GM21619 (cell line): ENCODE measurements at regions not wholly inside any gene's neighbourhood (a gene's known extent, or its start where the extent isn't known, plus 50 kb on each side); places are given as distances from the start of the nearest gene placed in this dataset.

ENCODE experiments used
- ATAC-seq: cut with Tn5 transposase; IDR thresholded peaks from one replicate; pipeline ENCODE4 v1.9.1; 2021; ENCODE audit not compliant: unreplicated experiment

DNA sequence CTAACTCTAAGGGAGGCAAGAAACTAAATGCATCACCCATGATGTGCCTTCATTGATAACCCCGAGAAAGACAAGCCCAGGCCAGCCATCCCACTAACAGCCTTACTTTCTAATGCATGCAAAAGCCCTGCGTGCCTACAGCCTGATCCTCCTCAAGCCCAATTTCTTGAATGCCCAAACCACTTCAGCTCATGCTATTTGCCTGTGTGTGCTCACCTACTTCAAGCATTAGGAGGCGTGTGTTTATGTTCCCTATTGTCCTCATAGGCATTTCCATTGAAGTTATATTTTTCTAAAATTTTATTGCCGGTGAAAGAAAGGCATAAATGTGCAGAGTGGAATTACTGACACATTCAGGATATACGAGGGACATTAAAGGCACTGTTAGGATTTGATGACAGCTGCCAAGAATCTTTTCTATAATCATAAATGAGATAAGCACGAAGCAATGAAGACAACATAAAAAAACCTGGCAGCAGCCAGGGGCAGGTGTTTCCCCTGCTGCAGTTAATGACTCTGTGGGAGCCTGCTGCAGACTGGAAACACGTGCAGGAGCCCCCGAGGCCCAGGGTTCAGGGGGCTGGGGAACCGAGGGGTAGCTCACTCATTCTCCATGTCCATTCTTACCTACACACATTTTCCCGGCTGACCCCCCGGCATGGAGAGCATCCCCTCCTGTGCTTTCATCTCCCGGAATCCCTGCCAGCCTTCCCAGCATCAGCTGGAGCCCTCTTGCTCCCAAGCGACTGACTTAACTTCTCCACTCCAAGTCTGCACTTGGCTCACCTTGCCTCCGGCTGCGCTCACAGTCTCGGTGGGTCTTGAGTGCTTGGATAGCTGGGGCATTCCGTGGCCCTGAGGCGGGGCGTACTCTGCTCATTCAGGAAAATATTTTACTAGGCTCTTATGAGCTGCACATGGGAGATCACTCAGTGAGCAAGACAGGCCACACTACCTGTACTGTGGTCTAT, 292.3 kb upstream of the SIX2 start:
- no peak for ATAC-seq

DNA sequence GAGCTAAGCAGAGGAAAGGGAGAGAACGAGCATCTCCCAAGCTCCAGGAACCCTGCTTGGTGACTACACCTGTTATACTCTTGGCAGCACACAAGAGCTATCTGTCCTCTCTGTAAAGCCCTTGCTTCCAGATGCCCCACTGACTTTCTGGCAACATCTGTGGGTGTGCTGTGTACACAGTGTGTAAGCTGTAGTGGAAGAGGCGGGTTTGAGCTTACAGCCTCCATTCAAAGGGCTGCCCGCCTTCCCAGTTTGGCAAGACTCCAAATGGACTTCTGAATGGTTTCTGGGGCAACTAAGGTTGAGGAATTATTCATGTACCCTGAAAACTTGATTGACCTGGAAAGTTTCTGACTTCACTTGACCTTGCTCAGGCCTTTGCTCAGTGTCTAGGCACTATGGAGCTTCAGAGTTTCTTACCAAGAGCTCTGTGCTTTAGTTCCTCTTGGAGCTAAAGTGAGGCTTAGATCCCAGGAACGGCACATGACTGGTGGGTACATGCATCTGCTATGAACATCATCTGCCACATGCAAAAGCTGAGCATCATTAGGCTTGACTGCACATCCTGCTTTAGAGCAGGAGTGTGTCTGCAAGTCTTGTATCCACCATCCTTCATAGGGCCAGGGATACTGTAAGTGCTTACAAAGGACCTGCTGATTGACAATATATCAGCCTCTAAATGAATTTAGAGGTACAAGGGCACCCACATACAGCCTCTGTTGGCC, 290.9 kb upstream of the SIX2 start:
- no peak for ATAC-seq

DNA sequence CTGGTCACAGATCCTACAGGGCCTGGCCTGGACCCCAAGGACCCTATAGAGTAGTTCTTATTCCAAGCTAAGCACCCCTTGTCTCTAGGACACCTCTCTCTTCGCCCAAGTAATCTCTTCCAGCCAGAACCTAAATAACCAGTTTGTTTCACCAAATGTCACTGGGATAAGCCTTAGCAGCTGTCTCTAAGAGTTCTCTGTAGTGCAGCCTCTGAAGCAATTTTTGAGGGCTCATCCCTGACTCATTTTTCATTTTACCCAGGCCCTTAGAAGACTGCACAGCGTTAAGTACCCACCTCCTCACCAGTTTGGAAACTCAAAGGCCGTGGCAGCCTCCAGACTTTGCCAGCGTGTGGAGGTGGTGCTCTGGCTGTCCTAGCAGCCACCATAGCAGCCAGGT, 290.1 kb upstream of the SIX2 start:
- ATAC-seq, result no peak

- no peak for ATAC-seq
Measured at GRCh38 chr2:45293182-45293581, 283.9 kb upstream of the SIX2 start.

- no peak for ATAC-seq
Measured at GRCh38 chr2:45291296-45291701, 282.0 kb upstream of the SIX2 start.

DNA sequence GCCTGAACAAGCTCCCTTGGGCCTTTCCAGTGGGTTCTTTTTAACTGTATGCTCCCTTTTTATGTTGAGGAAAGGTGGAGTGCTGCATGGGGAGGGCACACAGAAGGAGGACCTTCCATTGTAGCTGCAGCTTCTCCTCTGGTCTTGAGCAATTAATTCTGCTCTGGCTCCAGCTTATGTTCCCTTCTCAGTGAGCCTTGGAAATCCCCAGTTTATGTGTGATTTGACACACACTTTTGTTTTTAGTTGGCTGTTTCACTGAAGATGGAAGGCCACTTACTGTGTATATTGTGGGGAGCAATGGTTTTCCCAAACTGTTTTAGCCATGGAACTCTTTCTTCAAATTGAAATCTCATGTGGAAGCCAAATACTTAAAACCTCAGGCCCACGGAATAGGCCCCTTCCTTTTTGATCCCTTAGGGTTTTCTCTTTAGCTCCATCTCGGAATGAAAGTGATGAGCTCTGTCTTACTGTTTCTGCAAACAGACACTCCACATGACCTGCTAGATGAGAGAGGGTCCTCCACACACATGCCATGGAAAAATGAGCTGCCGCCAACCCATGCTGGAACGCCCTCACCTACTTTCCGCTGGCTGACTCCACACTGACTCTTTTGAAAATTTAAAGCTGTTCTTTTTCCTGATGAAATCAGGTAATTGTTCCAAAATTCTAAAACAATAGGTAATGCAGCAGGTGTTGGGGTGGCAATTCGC, 280.9 kb upstream of the SIX2 start:
- no peak for ATAC-seq

GRCh38 chr2:45288532-45289417, 279.5 kb upstream of the SIX2 start:
- no peak for ATAC-seq

DNA sequence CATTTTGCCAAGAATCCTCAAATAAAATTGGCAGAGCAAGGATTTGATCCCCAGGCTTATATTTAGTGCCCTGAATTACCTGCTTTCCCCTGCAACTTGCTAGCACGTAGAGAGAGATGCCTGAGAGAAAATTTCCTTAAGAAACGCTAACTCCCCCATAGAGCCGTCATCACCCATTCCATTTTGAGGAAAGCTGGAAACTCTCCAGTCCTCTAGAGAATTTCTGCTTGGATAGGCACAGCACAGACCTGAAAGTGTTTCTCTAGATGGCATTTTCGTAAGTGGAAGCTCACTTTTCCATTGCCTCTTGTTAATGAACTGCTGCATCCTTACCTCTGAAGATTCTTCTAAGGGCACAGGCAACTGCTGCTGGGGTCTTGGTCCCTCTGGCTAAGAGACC, 277.8 kb upstream of the SIX2 start:
- ATAC-seq, result no peak

- ATAC-seq, result no peak
Measured at GRCh38 chr2:45285771-45286390, 276.6 kb upstream of the SIX2 start.

DNA sequence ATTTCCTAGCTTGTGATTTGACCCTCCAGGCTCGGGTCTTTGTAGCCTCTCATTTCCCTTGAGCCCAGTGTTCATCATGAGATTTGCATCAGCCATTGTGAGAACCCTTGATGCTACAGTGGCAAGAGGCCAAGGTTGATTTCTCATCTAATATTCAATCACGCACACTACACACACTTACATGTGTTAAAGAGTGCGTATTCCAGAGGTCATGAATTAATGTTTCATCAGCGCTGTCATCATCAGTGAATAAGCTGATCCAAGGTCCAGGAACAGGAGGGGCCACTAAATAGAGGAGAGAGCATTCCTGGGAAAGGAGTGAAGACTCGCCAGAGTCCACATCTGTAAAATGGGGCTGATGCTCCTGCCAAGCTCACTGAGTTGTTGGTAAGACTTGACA, 276.1 kb upstream of the SIX2 start:
- no peak for ATAC-seq

DNA sequence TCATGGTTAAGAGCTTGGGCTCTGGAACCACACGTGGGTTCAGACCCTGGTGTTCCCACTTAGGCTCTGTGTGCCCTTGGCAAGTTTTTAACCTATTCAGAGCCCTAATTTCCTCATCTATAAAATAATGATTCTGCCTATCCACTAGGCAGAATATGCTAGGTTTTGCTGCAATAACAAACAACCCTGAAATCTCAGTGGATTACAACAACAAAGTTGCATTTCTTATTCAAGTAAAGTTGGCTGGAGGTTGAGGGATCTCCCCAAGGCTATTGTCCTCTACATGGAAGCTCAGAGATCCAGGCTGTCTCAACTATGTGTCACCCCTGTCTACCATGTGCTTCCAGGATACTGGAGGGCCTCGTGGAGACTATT, 275.4 kb upstream of the SIX2 start:
- ATAC-seq, result no peak

DNA sequence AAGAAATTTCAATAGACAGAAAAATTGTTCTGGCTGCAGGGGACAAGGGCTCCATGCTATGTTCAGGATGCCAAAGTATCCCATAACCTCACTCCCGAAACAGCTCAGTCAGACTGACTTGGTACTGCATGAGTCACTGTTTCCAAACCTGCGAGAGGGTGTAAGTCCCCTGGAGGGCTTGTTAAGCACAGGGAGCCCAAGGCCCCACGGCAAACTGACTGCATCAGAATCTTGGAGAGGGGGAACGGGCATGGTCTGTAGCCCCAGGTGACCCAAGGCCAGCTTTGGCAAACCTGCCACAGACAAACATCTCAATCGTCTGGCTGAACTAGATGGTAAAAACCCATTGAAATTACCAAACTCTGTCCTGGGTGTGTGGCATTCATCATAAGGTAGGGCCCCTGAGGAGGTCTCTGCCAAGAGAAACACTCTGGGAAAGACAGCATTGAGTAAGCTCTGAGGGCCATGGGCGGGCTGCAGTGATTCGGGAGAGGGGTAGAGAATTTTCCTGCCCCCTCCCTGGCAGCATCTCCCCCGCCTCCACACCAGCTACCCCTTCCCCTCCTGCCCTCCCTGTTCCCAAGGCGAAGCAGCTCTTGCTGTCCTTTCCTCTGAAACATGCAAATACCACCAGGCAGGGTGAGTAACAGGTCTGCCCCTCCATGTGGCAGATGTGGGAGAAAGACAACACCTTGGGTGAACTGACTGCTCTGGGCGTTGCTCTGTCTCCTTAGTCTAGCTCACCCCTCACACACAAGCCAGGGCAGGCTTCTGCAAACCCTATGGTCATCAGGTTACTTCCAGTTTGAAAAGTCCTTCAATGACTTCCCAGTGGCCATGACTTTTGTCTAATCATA, 274.7 kb upstream of the SIX2 start:
- no peak for ATAC-seq

- ATAC-seq, result no peak
Measured at GRCh38 chr2:45282646-45283045, 273.4 kb upstream of the SIX2 start.

GRCh38 chr2:45281311-45281710, 272.1 kb upstream of the SIX2 start:
- no peak for ATAC-seq

- no peak for ATAC-seq
Measured at GRCh38 chr2:45280794-45281193, 271.5 kb upstream of the SIX2 start.

DNA sequence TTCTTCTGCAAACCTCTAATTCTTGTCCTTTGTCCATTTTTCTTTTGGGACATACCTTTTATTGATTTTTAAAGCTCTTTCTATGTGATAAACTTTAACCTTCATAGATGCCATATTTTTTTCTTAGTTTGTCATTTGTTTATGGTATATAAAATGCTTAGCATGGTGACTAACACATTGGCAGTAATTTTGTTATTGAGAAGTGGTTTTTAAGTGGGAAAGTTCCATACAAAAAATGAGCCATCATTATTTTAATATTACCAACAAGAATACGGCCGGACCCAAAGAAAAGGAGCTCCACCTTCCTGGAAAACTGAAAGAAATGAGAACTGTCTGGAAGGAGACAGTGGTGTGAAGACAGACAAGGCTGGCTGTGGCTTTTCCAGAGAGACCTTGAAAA, 270.1 kb upstream of the SIX2 start:
- no peak for ATAC-seq

DNA sequence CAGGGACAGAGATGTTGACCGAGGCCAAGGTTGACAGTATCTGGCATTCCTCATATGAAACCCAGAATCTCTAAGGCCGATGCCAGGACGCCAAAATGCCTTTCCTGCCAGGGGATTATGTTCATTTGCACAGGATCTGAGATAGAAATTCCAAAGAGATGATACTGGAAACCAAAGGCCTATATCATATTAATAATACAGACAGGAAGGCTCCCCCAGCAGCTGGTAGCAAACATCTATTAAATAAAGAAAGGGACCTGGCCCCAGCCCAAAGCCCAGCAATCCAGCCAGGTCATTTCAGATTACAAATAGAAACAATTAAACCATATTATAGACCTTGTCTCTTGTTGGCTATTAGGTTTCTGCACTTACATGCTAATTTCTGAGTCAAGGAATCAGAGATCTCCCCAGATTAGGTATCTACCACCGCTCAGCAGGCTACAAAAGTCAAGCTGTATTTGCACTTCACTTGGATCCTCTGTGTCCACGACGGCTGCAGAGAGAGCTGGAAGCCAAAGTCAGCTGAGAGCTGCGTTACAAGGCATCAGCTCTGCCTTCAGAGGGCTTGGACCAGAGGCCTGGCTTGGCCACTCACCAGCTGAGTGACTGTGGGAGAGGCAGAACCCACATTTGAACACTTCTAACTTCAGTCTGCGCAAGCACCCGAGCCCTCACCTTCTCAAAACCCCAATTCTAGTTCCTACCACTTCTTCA, 269.3 kb upstream of the SIX2 start:
- no peak for ATAC-seq

DNA sequence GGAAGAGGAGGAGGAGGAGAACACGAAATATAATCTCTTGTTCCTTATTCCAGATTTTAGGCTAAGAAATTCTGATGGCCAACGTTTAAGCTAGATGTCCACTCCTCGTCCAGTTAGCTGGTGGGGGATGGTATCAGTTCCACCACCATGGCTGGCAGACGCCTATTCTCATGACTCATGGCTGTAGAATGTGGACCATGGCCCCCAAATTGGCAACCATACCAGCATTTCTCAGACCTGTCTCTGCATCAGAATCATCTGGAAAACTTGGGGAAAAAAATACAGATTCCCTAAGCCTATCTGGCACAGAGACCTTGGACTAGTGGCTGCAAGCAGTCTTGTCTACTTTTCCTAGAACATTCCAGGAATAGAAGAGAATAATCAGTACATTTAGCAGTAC, 267.7 kb upstream of the SIX2 start:
- ATAC-seq, result no peak

DNA sequence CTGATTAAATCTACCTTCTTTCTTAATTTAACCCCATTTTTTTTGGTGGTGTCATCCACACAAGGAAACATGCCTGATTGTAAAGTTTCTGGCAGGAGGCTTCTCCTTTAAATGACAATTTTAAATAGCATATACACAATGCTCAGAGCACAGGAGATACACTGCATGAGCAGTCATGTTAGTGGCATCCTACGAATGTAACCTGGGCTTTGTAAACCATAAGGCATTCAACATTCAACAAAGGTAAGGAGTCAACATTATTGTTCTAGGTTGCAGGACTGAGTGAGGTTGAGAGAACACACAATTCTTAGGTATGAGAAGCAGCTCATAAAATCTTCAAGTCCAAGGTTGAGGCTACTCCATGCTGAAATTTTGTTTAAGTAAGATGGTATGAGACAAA, 266.6 kb upstream of the SIX2 start:
- no peak for ATAC-seq
